Hepatic stellate cell (primary cell): ENCODE measurements at regions not wholly inside any gene's neighbourhood (a gene's known extent, or its start where the extent isn't known, plus 50 kb on each side); places are given as distances from the start of the nearest gene placed in this dataset.
"Not testable (repeated sequence)": the region's sequence is repeated elsewhere in the genome, so short reads cannot be mapped to it uniquely, and the experiment has no call there.

Experiments used
- DNase-seq: peaks from one replicate; pipeline ENCODE4 v3.0.0; 2011; ENCODE audit warnings: low spot score

DNA sequence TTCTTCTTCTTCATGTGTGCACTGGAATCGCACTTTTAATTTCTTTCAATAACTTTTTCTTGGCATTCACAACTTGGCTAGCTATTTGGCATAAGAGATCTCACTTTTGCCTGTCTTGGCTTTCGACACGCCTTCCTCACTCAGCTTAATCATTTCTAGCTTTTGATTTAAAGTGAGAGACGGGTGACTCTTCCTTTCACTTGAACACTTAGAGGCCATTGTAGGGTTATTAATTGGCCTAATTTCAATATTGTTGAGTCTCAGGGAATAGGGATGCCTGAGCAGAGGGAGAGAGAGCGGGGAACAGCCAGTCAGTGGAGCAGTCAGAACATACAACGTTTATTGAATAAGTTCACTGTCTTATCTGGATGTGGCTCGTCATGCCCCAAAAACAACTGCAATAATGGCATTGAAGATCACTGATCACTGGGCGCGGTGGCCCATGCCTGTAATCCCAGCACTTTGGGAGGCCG, 200.3 kb downstream of the SEC14L1 start:
- no peak for DNase-seq

DNA sequence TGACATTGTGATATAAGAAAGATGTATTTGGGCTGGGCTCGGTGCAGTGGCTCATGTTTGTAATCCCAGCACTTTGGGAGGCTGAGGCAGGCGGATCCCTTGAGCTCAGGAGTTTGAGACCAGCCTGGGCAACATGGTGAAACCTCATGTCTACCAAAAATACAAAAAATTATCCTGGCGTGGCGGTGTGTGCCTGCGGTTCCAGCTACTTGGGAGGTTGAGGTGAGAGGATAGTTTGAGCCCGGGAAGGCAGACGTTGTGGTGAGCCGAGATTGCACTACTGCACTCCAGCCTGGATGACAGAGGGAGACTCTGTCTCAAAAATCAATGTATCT, 201.9 kb downstream of the SEC14L1 start:
- not testable (repeated sequence) for DNase-seq

DNA sequence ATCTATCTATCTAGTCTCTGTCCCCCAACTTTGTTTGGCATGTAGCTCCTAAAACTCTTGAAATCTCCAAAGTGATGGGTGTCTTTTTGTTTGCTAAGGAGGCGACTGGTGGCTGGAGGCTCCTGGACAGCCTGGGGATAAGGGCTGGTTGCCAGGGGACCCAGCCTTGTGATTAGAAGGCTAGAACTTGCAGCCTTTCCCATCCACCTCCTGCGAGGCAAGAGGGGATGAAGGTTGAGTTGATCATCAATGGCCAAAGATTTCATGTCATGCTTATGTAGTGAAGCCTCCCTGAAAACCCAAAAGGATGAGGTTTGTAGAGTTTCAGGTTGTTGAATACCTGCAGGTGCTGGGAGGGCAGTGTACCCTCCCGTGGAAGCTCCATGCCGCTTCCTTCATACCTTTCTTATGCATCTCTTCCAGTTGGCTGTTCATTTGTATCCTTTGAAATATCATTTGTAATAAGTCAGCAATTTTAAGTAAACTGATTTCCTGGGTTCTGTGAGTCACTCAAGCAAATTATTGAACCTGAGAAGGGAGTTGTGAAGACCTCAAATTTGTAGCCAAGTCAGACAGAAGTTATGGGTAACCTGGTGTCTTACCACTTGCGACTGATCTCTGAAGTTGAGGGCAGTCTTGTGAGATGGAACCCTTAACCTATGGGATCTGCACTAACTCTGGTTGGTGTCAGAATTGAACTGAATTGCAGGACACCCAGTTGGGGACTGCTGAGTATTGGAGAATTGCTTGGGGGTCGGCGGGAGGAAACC, 202.4 kb downstream of the SEC14L1 start:
- DNase-seq, result no peak

DNA sequence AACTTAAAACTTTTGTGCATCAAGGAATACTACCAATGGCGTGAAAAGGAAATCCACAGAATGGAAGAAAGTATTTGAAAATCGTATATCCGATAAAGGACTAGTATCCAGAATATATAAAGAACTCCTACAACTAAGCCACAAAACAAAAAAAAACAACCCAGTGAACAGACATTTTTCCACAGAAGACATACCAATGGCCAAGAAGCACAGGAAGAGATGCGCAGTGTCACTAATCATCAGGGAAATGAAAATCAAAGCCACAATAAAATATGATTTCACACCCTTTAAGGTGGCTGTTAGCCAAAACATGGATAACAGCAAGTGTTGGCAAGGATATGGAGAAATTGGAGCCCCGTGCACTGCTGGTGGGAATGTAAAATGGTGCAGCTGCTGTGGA, 203.3 kb downstream of the SEC14L1 start:
- no peak for DNase-seq

DNA sequence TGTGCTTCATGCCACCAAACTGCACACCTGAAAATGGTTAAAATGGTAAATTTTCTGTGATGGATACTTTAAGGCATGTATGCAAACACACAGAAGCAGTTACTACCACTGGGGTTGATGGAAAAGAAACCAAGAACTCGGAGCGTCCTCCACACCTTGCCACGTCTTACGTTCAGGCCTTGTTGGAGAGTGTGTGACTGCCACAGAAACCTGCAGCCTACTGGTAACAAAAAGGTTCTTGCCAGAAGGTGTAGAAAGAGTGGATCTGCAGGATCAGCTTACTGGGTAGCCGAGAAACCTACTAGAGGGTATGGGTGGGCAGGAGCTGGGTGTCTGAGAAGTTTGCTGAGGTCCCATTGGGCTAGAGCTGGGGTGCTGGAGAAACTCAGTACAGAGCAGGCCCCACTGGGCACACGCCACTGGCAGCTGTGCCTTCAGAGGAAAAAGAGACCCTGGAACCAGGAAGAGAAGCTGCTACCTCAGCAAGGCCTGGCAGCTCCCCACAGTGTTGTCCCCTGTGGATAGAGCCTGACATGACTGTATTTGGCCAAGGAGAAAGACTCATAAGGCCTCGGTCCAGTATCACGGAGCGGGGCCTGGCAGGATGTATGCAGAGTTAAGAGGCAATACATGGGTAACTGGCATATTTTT, 204.6 kb downstream of the SEC14L1 start:
- no peak for DNase-seq

DNA sequence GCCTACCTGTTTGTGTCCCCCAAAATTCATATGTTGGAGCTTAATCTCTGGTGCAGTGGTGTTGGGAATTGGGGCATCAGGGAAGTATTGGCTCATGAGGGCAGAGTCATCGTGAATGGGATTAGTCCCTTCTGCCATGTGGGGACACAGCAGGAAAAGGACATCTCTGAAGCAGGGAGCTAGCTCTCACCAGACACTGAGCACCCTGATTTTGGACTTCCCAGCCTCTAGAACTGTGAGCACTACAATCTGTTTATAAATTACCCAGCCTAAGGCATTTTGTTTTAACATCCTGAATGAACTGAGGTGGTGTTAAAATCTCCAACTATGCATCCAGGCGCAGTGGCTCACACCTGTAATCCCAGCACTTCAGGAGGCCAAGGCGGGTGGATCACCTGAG, 206.0 kb downstream of the SEC14L1 start:
- no peak for DNase-seq

DNA sequence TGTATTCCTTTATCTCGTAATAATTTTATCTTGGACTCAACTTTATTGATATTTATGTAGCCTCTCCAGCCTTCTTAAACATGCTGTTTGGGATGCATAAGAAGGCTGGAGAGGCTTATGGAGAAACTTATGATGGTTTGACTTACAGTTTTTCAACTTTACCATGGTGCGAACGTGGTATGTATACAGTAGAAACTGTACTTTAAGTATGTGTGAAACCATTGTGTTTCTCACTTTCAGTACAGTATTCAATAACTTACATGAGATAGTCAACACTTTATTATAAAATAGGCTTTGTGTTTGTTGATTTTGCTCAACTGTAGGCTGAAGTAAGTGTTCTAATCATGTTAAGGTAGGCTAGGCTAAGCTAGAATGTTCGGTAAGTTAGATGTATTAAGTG, 206.8 kb downstream of the SEC14L1 start:
- no peak for DNase-seq

DNA sequence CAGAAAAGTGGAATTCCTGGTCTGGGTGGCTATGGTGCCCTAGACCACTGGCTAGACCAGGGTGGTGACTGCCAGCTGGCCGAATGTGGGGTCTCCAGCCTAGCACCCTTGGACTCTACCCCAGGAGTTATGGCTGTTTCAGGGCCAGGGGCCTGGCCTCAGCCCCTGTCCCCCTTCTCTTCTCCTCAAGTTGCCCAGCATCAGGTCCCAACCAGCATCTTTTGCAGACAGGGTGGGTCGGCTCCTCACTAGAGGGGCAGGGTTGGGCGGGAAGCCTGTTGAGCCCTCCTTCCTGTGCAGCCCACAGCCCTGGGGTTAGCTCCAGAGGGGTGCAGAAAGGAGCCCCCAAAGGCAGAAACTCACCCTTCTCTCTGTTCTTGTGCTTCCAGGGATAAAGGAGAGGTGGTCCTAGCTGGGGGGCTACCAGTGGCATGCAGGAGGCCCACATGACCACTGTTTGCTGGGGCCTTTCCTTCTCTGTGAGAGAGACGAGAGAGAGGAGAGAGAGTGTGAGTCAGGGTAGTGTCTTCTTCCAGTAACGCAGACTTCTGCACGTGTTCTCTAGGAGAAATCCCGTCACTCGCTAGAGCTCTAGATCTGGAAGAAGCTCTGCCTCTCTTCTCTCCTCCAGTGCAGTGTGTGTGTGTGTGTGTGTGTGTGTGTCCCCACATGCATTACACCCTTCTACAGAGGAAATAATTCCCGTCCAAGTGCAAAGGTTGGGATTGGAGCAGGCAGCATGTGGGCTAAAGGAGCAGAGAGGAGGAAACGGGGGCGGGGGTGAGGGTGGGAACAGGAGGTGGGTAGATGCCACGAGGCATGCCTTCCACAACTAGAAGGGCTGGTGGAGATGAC, 209.4 kb downstream of the SEC14L1 start:
- DNase-seq, result peak; percentile 45

DNA sequence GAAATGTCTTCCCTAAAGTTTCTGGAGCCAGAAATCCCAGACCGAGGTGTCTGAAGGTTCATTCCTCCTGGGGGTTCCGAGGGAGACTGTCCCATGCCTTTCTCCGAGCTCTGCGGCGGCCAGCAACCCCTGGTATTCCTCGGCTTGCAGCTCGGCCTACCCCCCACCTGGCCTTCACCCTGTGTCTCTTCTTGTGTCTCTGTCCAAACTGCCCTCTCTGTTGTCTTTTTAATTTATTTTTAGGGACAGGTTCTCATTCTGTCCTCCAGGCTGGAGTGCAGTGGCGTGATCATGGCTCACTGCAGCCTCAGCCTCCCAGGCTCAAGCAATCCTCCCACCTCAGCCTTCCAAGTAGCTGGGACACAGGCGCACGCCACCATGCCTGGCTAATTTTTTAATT, 211.7 kb downstream of the SEC14L1 start:
- no peak for DNase-seq

DNA sequence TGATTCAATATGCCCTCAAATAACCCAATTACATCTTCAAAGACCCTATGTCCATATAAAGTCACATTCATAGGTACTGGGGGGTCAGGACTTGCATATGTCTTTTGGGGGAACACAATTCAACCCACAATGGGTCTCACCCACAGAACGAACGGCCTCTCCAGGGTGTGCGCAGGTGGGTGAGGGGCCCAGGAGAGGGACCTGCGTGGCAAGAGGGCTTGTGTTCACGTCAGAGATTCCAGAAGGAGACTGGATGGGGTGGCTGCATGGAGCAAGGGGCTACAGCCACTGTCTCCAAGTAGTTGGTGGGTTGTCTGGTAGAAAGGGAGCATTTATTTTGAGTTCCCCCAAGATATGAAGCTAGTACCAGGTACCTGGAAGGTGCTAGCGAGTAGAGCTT, 212.2 kb downstream of the SEC14L1 start:
- no peak for DNase-seq

DNA sequence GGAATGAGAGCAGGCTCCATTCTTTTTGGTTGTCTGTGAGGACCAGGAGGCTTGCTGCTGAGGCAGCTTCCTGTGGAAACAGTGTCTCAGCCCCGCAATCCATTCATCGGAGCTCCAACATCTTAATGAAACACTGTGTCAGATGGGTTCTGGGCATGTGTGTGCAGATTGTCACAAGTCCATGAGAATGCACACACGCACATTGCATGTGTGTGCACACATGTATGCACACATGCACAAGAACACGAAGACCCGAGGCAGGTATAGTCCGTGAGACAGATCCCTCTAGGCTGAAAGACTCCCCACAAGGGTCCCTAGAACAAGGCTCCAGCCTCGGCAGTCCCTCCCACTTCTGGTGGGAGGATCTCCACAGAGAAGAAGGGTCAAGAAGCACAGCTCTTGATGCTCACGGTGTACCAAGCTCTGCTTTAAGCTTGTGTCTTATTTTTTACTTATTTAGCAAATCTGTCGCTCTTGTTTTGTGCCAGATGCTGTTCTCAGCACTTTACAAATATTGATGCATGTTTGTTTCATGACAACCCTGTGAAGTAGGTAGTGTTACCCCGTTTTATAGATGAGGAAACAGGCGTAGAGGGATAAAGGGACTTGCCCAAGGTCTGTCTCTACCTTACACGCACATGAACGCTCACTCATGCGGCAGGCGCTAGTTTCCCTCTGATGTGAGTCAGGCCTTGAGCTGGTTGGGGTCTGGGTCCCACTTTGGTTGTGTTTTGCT, 213.1 kb downstream of the SEC14L1 start:
- no peak for DNase-seq

DNA sequence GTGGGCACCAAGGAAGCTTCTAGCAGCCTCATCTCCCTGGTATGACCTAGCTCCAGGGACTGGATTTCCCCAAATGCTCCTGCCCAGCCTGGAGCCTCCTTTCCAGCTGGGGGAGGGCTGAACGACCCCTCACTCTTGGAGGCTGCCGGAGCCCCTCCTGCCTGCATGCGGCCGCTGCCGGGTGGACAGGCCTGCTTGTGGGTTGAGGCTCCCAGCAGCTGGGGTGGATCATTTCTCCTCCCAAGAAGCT, 213.6 kb downstream of the SEC14L1 start:
- no peak for DNase-seq

DNA sequence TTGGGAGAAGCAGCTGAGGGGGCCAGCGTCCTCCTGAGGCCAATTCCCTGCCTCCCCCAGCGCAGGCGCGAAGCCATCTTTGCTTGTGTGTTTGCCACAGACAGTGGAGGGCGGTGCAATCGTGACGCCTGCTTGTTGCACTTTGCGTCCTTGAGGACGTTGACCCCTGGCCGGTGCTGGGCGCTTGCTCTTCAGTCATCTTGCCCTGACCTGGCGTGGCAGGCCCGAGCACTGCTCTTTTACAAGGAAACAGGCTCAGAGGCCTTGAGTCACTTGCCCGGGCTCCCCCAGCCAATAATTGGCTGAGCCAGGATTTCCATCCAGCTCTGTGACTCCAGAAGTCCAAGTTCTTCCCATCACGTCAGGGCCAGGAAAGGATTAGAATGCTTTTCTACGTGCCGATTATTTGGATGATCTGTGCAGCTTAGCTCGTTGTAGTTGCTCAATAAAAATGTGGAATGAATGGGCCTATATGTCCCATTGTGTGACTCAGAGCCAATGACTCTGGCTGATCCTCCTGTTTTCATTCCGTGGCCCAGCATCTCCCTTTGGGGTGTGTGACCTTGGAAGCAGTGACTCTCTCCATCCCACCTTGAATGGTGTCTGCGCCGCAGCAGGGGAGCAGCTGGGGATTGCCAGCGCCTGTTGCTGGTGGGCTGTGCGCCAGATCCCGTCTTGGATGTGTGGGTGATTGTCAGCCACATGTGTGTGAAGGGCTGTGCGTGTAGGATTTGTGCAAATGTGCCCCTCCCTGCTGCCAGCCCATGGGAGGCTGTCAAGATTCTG, 214.1 kb downstream of the SEC14L1 start:
- DNase-seq, result peak; percentile 84

DNA sequence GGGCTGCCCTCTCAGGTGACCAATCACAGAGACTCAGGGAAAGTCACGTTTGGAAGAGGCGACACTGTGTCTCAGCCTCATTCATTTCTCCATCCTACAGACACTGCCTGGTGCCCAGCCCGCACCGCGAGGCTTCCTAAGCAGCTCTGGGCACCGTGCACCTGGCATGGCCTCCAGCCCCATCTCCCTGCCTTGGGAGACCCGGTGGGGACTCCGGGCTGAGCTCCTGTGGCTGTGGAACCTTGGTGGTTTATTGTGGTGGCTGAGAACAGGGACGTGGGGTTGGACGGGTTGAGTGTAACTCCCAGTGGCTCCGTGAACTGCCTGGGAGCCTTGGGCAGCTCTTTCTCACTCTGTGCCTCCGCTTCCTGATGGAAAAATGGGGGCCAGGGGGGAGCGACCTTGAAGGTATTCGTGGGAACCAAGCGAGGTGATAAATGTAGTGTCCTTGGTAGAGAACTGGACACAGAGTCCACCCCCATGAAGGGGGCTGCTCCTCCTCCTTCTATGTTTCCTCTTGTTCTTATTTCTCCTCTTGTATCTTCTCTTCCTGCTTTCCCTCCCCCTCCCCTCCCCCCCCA, 215.4 kb downstream of the SEC14L1 start:
- no peak for DNase-seq

DNA sequence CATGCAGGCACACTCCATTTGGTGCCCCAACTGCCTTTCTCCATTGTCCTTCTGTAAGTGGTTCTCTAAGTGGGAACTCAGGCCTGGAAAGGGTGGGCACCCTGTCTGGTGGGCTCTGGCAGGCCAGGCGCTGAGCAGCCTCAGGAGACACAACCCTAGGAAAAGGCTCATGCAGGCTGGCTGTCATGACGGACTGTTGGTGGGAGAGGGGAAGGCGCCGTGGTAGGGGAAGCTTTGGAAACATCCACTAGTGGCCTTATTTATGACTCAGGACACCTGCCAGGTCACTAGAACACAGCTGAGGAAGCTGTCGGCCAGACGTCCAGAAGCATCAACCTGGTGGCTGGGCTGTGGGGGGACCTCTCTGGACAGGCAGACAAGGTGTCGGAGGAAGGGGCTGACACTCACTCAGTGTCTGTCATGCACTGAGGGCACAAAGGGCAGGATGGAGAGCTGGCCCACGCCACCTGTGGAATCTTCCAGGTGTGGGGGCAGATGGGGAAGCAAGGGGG, 216.0 kb downstream of the SEC14L1 start:
- DNase-seq, result no peak

DNA sequence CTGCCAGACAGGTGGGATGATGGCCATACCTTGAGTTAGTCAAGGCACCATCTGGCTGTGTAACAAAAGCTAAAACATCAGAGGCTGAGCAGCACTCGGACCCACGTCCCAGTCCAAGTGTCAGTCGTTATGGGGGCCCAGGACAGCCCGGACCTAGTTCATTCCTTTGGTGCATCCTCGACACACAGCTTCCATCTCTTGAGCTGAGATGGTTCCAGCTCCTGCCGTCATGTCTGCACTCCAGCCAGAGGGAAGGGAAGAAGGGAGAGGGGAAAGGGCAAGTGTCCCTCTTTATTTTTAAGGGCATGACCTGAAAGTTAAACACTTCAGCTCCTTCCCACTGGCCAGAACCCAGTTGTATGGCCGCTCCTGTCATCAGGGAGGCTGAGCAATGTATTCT, 218.0 kb downstream of the SEC14L1 start:
- no peak for DNase-seq

DNA sequence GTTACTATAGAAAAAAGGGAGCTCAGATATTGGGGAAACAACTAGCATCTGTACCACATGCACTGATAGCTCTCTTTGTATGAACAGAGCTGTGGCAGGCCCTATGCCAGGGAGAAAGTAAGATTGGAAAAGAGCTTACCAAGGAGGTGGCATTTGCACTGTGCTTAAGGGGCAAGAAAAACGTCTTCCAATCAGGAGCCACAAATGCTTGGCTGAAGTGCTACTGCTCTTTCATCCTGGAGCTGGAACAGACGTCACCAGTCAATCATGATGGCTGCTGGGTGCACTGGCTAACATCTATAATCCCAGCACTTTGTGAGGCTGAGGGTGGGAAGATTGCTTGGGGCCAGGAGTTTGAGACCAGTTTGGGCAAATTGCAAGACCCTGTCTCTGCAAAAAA, 218.5 kb downstream of the SEC14L1 start:
- no peak for DNase-seq

DNA sequence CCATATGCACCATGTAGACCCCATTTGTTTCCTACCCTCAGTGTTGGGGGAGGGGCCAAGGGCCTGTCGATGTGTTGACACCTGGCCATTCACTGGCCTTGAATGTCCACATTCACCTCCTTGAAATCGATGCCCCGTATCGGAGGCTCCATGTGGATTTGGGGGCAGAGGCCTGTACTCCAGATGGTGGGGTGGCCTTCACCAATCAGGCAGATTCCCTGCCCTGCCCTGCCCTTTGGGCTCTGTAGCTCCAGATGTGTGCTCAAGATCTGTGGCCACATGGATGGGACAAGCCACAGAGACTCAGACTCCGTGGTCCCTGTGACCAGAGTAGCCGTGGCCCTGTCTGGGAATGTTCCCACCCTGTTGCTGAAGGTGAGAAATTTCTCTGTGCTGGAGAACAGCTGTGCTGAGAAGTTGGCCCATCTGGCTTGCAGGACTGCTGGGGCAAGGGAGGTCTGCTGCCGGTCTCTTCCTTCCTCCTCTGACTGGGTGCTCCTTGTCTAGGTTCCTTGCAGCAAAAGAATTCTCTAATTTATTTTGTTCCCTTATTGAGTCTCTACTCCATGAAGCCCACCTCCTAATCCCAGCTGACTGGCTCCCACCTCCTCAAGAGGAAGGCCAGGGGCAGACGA, 221.3 kb downstream of the SEC14L1 start:
- DNase-seq, result no peak

DNA sequence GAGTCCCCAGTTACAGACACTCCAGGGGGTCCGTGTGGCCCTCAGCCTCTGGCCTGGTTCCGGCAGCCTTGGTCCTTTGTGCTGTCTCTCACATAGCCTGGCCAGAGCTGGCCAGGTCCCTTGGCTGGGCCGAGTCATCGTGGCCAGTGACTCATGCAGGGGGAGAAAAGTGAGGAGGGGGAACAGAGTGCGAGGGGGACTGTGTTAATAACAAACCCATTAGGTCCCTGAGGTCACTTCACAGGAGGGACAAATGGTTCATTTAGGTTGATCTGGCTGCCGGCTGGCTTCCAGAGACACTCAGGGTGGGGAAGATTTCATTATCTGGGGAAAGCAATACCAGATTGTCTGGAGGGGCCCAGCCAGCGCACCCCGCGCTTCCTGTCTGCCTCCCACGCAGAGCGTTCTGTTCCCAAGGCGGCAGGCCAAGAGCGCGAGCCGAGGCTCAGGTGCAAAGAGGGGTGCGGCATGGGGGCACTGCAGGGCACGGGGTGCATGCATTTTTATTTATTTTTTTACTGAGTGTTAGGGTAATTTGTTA, 223.1 kb downstream of the SEC14L1 start:
- no peak for DNase-seq

DNA sequence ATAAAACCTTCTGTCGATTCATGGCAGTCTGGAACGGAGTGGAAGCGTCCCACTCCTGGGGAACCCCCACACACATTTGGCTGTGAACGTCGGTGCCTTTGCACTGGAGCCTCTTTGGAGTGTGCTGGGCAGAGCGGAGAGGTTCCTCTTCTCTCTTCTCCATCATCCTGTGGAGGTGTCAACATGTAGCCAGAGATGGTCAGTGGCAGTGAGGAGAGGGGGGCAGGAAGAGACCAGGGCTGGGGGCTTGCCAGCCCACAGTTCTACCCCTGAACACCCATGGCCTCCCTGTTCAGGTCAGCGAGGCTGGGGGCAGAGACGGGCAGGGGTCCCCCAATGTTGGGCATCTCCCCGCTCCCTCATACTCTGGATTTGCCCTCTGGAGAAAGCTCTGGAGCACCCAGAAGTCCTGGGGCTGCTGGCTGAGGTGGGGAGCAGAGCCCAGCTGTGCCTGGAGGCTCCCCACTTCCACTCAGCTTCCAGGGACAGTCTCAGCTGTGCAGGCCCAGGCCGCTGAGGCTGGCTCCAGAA, 223.7 kb downstream of the SEC14L1 start:
- no peak for DNase-seq
